ENCODE measurements at regions not wholly inside any gene's neighbourhood (a gene's known extent, or its start where the extent isn't known, plus 50 kb on each side); places are given as distances from the start of the nearest gene placed in this dataset.
A peak's percentile ranks its signal among the peaks of the same experiment; 100 is the strongest.

- Histone ChIP-seq H3K27ac (no peak overlapping the region), H3K9me3 (no peaks in the 10 kb centered on the region), H3K36me3 (no peaks in the 10 kb centered on the region), H3K27me3 (ENCODE audit: low read depth) (no peaks in the 10 kb centered on the region), H3K4me3 (no peak overlapping the region), H3K4me1 (no peaks in the 10 kb centered on the region)
- ATAC-seq (no peak), DNase-seq (no peak)
- intact Hi-C loops (cut with DNase I) = no loop called here
- TF ChIP-seq CTCF (IDR thresholded peaks at IDR 0.05) = no peak
These were observed 137.6 kb upstream of the VWC2 start for GRCh38 chr7:49635800-49636199.

GRCh38 chr7:49636400-49636799 is 137.0 kb upstream of the VWC2 start:
- TF ChIP-seq CTCF (IDR thresholded peaks at IDR 0.05) = no peak
- no peak for ATAC-seq
- H3K27me3 ChIP-seq (ENCODE audit: low read depth) = no peaks in the 10 kb centered on the region
- no peaks in the 10 kb centered on the region for H3K9me3 ChIP-seq
- no peak overlapping the region for H3K27ac ChIP-seq
- H3K4me3 ChIP-seq = no peak overlapping the region
- no peaks in the 10 kb centered on the region for H3K36me3 ChIP-seq
- DNase-seq = no peak
- intact Hi-C loops (cut with DNase I) = no loop called here
- no peaks in the 10 kb centered on the region for H3K4me1 ChIP-seq

- intact Hi-C loops (cut with DNase I) = no loop called here
- ATAC-seq (peak in 1 of 2 donors; percentile 61), DNase-seq (no peak)
- peak; percentile 12 for TF ChIP-seq CTCF (IDR thresholded peaks at IDR 0.05)
- H3K9me3 ChIP-seq = no peaks in the 10 kb centered on the region
- no peaks in the 10 kb centered on the region for H3K27me3 ChIP-seq (ENCODE audit: low read depth)
- no peak overlapping the region for H3K4me3 ChIP-seq
- H3K4me1 ChIP-seq = no peaks in the 10 kb centered on the region
- no peaks in the 10 kb centered on the region for H3K36me3 ChIP-seq
- no peak overlapping the region for H3K27ac ChIP-seq
These were observed 135.3 kb upstream of the VWC2 start for GRCh38 chr7:49638166-49638565.

- H3K27me3 ChIP-seq (ENCODE audit: low read depth) = no peaks in the 10 kb centered on the region
- no peaks in the 10 kb centered on the region for H3K9me3 ChIP-seq
- no peak overlapping the region for H3K27ac ChIP-seq
- no peak for TF ChIP-seq CTCF (IDR thresholded peaks at IDR 0.05)
- no peak overlapping the region for H3K4me3 ChIP-seq
- no peaks in the 10 kb centered on the region for H3K36me3 ChIP-seq
- intact Hi-C loops (cut with DNase I) = no loop called here
- DNase-seq (no peak), ATAC-seq (no peak)
- H3K4me1 ChIP-seq = no peaks in the 10 kb centered on the region
These were observed 134.3 kb upstream of the VWC2 start for GRCh38 chr7:49639068-49639593.

- DNase-seq = no peak
- no peaks in the 10 kb centered on the region for H3K36me3 ChIP-seq
- H3K4me1 ChIP-seq = no peaks in the 10 kb centered on the region
- intact Hi-C loops (cut with DNase I) = no loop called here
- no peak for ATAC-seq
- H3K4me3 ChIP-seq = no peak overlapping the region
- no peaks in the 10 kb centered on the region for H3K27me3 ChIP-seq (ENCODE audit: low read depth)
- TF ChIP-seq CTCF (IDR thresholded peaks at IDR 0.05) = no peak
- no peaks in the 10 kb centered on the region for H3K9me3 ChIP-seq
- H3K27ac ChIP-seq = no peak overlapping the region
These were observed 133.6 kb upstream of the VWC2 start for GRCh38 chr7:49639808-49640207.

- intact Hi-C loops (cut with DNase I) = no loop called here
- Histone ChIP-seq H3K27ac (no peak overlapping the region), H3K4me1 (no peaks in the 10 kb centered on the region), H3K9me3 (no peaks in the 10 kb centered on the region), H3K4me3 (no peak overlapping the region), H3K36me3 (no peaks in the 10 kb centered on the region), H3K27me3 (ENCODE audit: low read depth) (no peaks in the 10 kb centered on the region)
- ATAC-seq = no peak
- TF ChIP-seq CTCF (IDR thresholded peaks at IDR 0.05) = no peak
- no peak for DNase-seq
These were observed 130.1 kb upstream of the VWC2 start for GRCh38 chr7:49643321-49643720.
